ENCODE measurements at regions not wholly inside any gene's neighbourhood (a gene's known extent, or its start where the extent isn't known, plus 50 kb on each side); places are given as distances from the start of the nearest gene placed in this dataset.

- H3K4me1 ChIP-seq (ENCODE audit: insufficient read depth, low read length): no peaks in the 10 kb centered on the region
- no peaks in the 10 kb centered on the region for H3K4me1 Mint-ChIP-seq (ENCODE audit: low read depth)
- no peaks in the 10 kb centered on the region for H3K9me3 Mint-ChIP-seq
- H3K4me3 ChIP-seq (ENCODE audit: low read length): no peak overlapping the region
- no peak for TF ChIP-seq CTCF (IDR thresholded peaks at IDR 0.05)
- H3K36me3 Mint-ChIP-seq (ENCODE audit: low read depth): no peaks in the 10 kb centered on the region
- DNase-seq (no peak), ATAC-seq (ENCODE audit: poor library complexity) (no peak)
- CTCF ChIA-PET: no interaction called here
- H3K27me3 Mint-ChIP-seq: peaks cover 53% of the 10 kb centered on the region
- H3K9me3 ChIP-seq (ENCODE audit: control insufficient read depth in 1 of 2, insufficient read depth in 1 of 2, low read length in 2 of 2): no peaks in the 10 kb centered on the region
- POLR2A ChIA-PET: no interaction called here
- H3K36me3 ChIP-seq (ENCODE audit: insufficient read depth, low read length): no peaks in the 10 kb centered on the region
- H3K4me3 Mint-ChIP-seq: no peak overlapping the region
- intact Hi-C loops (cut with DNase I, micrococcal nuclease): no loop called here
- no peak overlapping the region for H3K27ac Mint-ChIP-seq
- peaks cover 0 to 17% of the 10 kb centered on the region in 2 experiments for H3K27me3 ChIP-seq (ENCODE audit: control insufficient read depth in 1 of 2, insufficient read depth in 2 of 2, low read length in 2 of 2)
- H3K27ac ChIP-seq (ENCODE audit: low read depth in 1 of 2, low read length in 2 of 2): no peak overlapping the region
Measured at GRCh38 chr20:4341804-4342485, 92.9 kb upstream of the ADRA1D start.

- POLR2A ChIA-PET: no interaction called here
- Histone ChIP-seq H3K27me3 (ENCODE audit: control insufficient read depth in 1 of 2, insufficient read depth in 2 of 2, low read length in 2 of 2) (peaks cover 4 to 6% of the 10 kb centered on the region in 2 experiments), H3K4me1 (ENCODE audit: insufficient read depth, low read length) (no peaks in the 10 kb centered on the region), H3K9me3 (ENCODE audit: control insufficient read depth in 1 of 2, insufficient read depth in 1 of 2, low read length in 2 of 2) (no peaks in the 10 kb centered on the region), H3K27ac (ENCODE audit: low read depth in 1 of 2, low read length in 2 of 2) (no peak overlapping the region), H3K4me3 (ENCODE audit: low read length) (no peak overlapping the region), H3K36me3 (ENCODE audit: insufficient read depth, low read length) (no peaks in the 10 kb centered on the region)
- TF ChIP-seq CTCF (IDR thresholded peaks at IDR 0.05): no peak
- Mint-ChIP-seq H3K27me3 (peaks cover 49% of the 10 kb centered on the region), H3K36me3 (ENCODE audit: low read depth) (no peaks in the 10 kb centered on the region), H3K9me3 (no peaks in the 10 kb centered on the region), H3K4me3 (no peak overlapping the region), H3K4me1 (ENCODE audit: low read depth) (no peaks in the 10 kb centered on the region), H3K27ac (no peak overlapping the region)
- CTCF ChIA-PET: no interaction called here
- DNase-seq (no peak), ATAC-seq (ENCODE audit: poor library complexity) (no peak)
- intact Hi-C loops (cut with DNase I, micrococcal nuclease): no loop called here
Measured at GRCh38 chr20:4335722-4336121, 86.6 kb upstream of the ADRA1D start.

- no peak overlapping the region for H3K27ac ChIP-seq (ENCODE audit: low read depth in 1 of 2, low read length in 2 of 2)
- H3K27ac Mint-ChIP-seq: no peak overlapping the region
- H3K4me3 ChIP-seq (ENCODE audit: low read length): no peak overlapping the region
- ATAC-seq (ENCODE audit: poor library complexity) (no peak), DNase-seq (no peak)
- no peaks in the 10 kb centered on the region for H3K4me1 Mint-ChIP-seq (ENCODE audit: low read depth)
- H3K4me3 Mint-ChIP-seq: no peak overlapping the region
- intact Hi-C loops (cut with DNase I, micrococcal nuclease): no loop called here
- ChIA-PET POLR2A (no interaction called here), CTCF (no interaction called here)
- no peak for TF ChIP-seq CTCF (IDR thresholded peaks at IDR 0.05)
- H3K9me3 Mint-ChIP-seq: no peaks in the 10 kb centered on the region
- H3K27me3 ChIP-seq (ENCODE audit: control insufficient read depth in 1 of 2, insufficient read depth in 2 of 2, low read length in 2 of 2): peaks cover 0 to 6% of the 10 kb centered on the region in 2 experiments
- peaks cover 33% of the 10 kb centered on the region for H3K27me3 Mint-ChIP-seq
- no peaks in the 10 kb centered on the region for H3K4me1 ChIP-seq (ENCODE audit: insufficient read depth, low read length)
- no peaks in the 10 kb centered on the region for H3K9me3 ChIP-seq (ENCODE audit: control insufficient read depth in 1 of 2, insufficient read depth in 1 of 2, low read length in 2 of 2)
- H3K36me3 Mint-ChIP-seq (ENCODE audit: low read depth): no peaks in the 10 kb centered on the region
- no peaks in the 10 kb centered on the region for H3K36me3 ChIP-seq (ENCODE audit: insufficient read depth, low read length)
Measured at GRCh38 chr20:4332121-4332860, 83.2 kb upstream of the ADRA1D start.
